ENCODE measurements at regions not wholly inside any gene's neighbourhood (a gene's known extent, or its start where the extent isn't known, plus 50 kb on each side); places are given as distances from the start of the nearest gene placed in this dataset.

GRCh38 chr4:163419074-163419473 lies 54.5 kb downstream of the TKTL2 start:
- H3K36me3 ChIP-seq (replicated peaks) = no peaks in the 10 kb centered on the region
- no peak for DNase-seq (ENCODE audit: low spot score in 2 of 2)
- H3K9me3 ChIP-seq = no peaks in the 10 kb centered on the region
- in situ Hi-C loops (cut with MboI; ENCODE audit: low sequenced_read_pairs) = no loop called here
- no peaks in the 10 kb centered on the region for H3K27me3 ChIP-seq (ENCODE audit: low read depth)
- H3K4me1 ChIP-seq = no peaks in the 10 kb centered on the region; the same call in 1 of the 2 replicates
- H3K4me3 ChIP-seq = no peak overlapping the region

GRCh38 chr4:163415668-163416067 lies 57.9 kb downstream of the TKTL2 start:
- no peaks in the 10 kb centered on the region; the same call in 1 of the 2 replicates for H3K4me1 ChIP-seq
- no peak overlapping the region for H3K4me3 ChIP-seq
- H3K9me3 ChIP-seq = no peaks in the 10 kb centered on the region
- peak in 1 of 2 experiments; percentile 19 for DNase-seq (ENCODE audit: low spot score in 2 of 2)
- no peaks in the 10 kb centered on the region for H3K27me3 ChIP-seq (ENCODE audit: low read depth)
- H3K36me3 ChIP-seq (replicated peaks) = no peaks in the 10 kb centered on the region
- in situ Hi-C loops (cut with MboI; ENCODE audit: low sequenced_read_pairs) = no loop called here

GRCh38 chr4:163414275-163414674 lies 59.3 kb downstream of the TKTL2 start:
- in situ Hi-C loops (cut with MboI; ENCODE audit: low sequenced_read_pairs) = no loop called here
- Histone ChIP-seq H3K9me3 (no peaks in the 10 kb centered on the region), H3K27me3 (ENCODE audit: low read depth) (no peaks in the 10 kb centered on the region), H3K4me3 (no peak overlapping the region), H3K4me1 (no peaks in the 10 kb centered on the region; the same call in 1 of the 2 replicates), H3K36me3 (replicated peaks) (no peaks in the 10 kb centered on the region)
- peak; percentile 23 to 40 for DNase-seq (ENCODE audit: low spot score in 2 of 2)

GRCh38 chr4:163404580-163404979 lies 60.9 kb downstream of the NPY5R start:
- in situ Hi-C loops (cut with MboI; ENCODE audit: low sequenced_read_pairs) = no loop called here
- Histone ChIP-seq H3K9me3 (no peaks in the 10 kb centered on the region), H3K27me3 (ENCODE audit: low read depth) (no peaks in the 10 kb centered on the region), H3K4me1 (no peaks in the 10 kb centered on the region; the same call in 1 of the 2 replicates), H3K4me3 (no peak overlapping the region), H3K36me3 (replicated peaks) (no peaks in the 10 kb centered on the region)
- no peak for DNase-seq (ENCODE audit: low spot score in 2 of 2)

- H3K27me3 ChIP-seq (ENCODE audit: low read depth) = no peaks in the 10 kb centered on the region
- H3K4me3 ChIP-seq = no peak overlapping the region
- in situ Hi-C loops (cut with MboI; ENCODE audit: low sequenced_read_pairs) = no loop called here
Measured at GRCh38 chr4:163404080-163404479, 60.4 kb downstream of the NPY5R start.

More at GRCh38 chr4:163404080-163404479, 60.4 kb downstream of the NPY5R start:
- Histone ChIP-seq H3K9me3 (no peaks in the 10 kb centered on the region), H3K36me3 (replicated peaks) (no peaks in the 10 kb centered on the region), H3K4me1 (no peaks in the 10 kb centered on the region; the same call in 1 of the 2 replicates)
- DNase-seq (ENCODE audit: low spot score in 2 of 2) = no peak
